ENCODE measurements at regions not wholly inside any gene's neighbourhood (a gene's known extent, or its start where the extent isn't known, plus 50 kb on each side); places are given as distances from the start of the nearest gene placed in this dataset.

- no peak for TF ChIP-seq SIN3A (conservative IDR thresholded peaks at IDR 0.05 in 1 of 2, IDR thresholded peaks at IDR 0.05 in 1 of 2; ENCODE audit: low read depth in 1 of 2, low read length in 2 of 2)
- TF ChIP-seq KDM1A (IDR thresholded peaks at IDR 0.05; ENCODE audit: borderline replicate concordance, low read length): no peak
- no peak for TF ChIP-seq RXRA (IDR thresholded peaks at IDR 0.05; ENCODE audit: insufficient read depth, low read depth, low read length)
Observed at GRCh38 chr10:123552760-123553554, 113.2 kb upstream of the GPR26 start (continued).

Measured in H1 (cell line).